Keratinocyte (primary cell): ENCODE measurements at regions not wholly inside any gene's neighbourhood (a gene's known extent, or its start where the extent isn't known, plus 50 kb on each side); places are given as distances from the start of the nearest gene placed in this dataset.
A peak's percentile ranks its signal among the peaks of the same experiment; 100 is the strongest.

Experiments
- DNase-seq: peaks from one replicate; pipeline ENCODE4 v3.0.0-alpha.2; 2011; ENCODE audit warnings: low read depth, missing footprints, low spot score
- FAIRE-seq: peaks from 2 replicates; lab custom pipeline; 2011; peaks lifted over from hg19 to GRCh38; lab: Jason Lieb, UNC
- H2AFZ ChIP-seq: 2 replicates; pipeline ENCODE4 v1.6.0; 2012; ENCODE audit warnings: low read length, control low read depth, inconsistent platforms; ENCODE audit not compliant: control insufficient read depth
- H3K27ac ChIP-seq: 2 replicates; pipeline ENCODE4 v1.5.1; 2011; ENCODE audit warnings: low read length; ENCODE audit not compliant: control insufficient read depth, insufficient read depth
- H3K27me3 ChIP-seq: 3 replicates; pipeline ENCODE4 v1.6.0; 2011; ENCODE audit warnings: low read length; ENCODE audit not compliant: control insufficient read depth, insufficient read depth; ENCODE audit errors: extremely low read depth
- H3K36me3 ChIP-seq, 2 experiments: 2 replicates in 1 of 2; 3 replicates in 1 of 2; pipeline ENCODE4 v1.5.1; 2011; ENCODE audit warnings: low read length in 2 of 2, mild to moderate bottlenecking in 1 of 2; ENCODE audit not compliant: control insufficient read depth in 2 of 2, insufficient read depth in 2 of 2; ENCODE audit errors: extremely low read depth in 1 of 2
- H3K4me1 ChIP-seq: 3 replicates; pipeline ENCODE4 v1.5.1; 2011; ENCODE audit warnings: low read length; ENCODE audit not compliant: control insufficient read depth, insufficient read depth; ENCODE audit errors: extremely low read depth
- H3K4me2 ChIP-seq: 3 replicates; pipeline ENCODE4 v1.6.0; 2011; ENCODE audit warnings: low read depth, low read length; ENCODE audit not compliant: control insufficient read depth, insufficient read depth; ENCODE audit errors: extremely low read depth
- H3K4me3 ChIP-seq, 3 experiments: fragments of 200-600 bp in 1 of 3; sonication (generic) in 1 of 3; 2 replicates in 2 of 3; 3 replicates in 1 of 3; pipeline ENCODE4 v1.5.1; 2011 to 2016; ENCODE audit warnings: low read length in 3 of 3, mild to moderate bottlenecking in 3 of 3, control low read depth in 2 of 3, inconsistent platforms in 1 of 3, low read depth in 1 of 3, mixed read lengths in 1 of 3, mixed run types in 1 of 3, moderate library complexity in 1 of 3; ENCODE audit not compliant: control insufficient read depth in 2 of 3, insufficient read depth in 2 of 3; ENCODE audit errors: extremely low read depth in 1 of 3
- H3K79me2 ChIP-seq: 2 replicates; pipeline ENCODE4 v1.6.0; 2012; ENCODE audit warnings: low read length; ENCODE audit not compliant: control insufficient read depth, insufficient read depth
- H3K9ac ChIP-seq: 3 replicates; pipeline ENCODE4 v1.6.0; 2011; ENCODE audit warnings: low read length; ENCODE audit not compliant: control insufficient read depth, insufficient read depth; ENCODE audit errors: extremely low read depth
- H3K9me1 ChIP-seq: 3 replicates; pipeline ENCODE4 v1.6.0; 2011; ENCODE audit warnings: low read length; ENCODE audit not compliant: control insufficient read depth, insufficient read depth; ENCODE audit errors: extremely low read depth
- H3K9me3 ChIP-seq: 2 replicates; pipeline ENCODE4 v1.5.1; 2012; ENCODE audit warnings: low read depth, low read length; ENCODE audit not compliant: control insufficient read depth
- H4K20me1 ChIP-seq: 3 replicates; pipeline ENCODE4 v1.6.0; 2011; ENCODE audit warnings: low read length; ENCODE audit not compliant: control insufficient read depth, insufficient read depth; ENCODE audit errors: extremely low read depth
- EZH2 ChIP-seq: IDR thresholded peaks from one replicate; pipeline ENCODE4 v1.6.1; 2012; ENCODE audit warnings: inconsistent platforms, mild to moderate bottlenecking, low read length, moderate library complexity
- dilution Hi-C: fragments of 300-500 bp; cut with MboI; formaldehyde crosslinking; loops from one replicate; pipeline ENCODE4 v1.7.0; 2020; ENCODE audit warnings: low sequenced_read_pairs; ENCODE audit not compliant: extremely low pct_ligation_motif_present
- TF ChIP-seq, protein P1 (sequence below), 3 experiments: IDR thresholded peaks in 1 of 3; conservative IDR thresholded peaks in 1 of 3; optimal IDR thresholded peaks in 1 of 3; 2 replicates in 2 of 3; 3 replicates in 1 of 3; pipeline versions ENCODE3 to v1.5.1; 2011; ENCODE audit warnings: low read length in 3 of 3, mild to moderate bottlenecking in 3 of 3, moderate library complexity in 2 of 3, control low read depth in 1 of 3, inconsistent platforms in 1 of 3; ENCODE audit not compliant: insufficient read depth in 2 of 3; ENCODE audit errors: extremely low read depth in 1 of 3

DNA sequence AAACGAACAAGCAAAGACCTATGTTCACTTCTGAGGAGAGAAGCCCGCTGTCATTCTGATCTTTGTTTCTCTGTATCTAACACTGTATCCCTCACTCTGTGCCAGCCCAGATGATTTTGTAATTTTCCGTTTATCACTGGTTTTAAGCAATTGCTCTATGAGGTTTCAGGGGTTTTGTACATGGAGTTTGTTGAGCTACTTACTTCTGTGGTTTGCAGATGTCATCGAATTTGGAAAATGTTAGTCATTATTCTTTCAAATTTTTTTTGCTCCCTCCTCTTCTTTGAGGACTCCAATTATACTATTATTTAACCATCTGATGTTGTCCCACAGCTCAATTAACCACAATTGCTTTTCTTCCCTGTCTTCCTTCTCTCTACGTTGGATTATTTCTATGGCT lies 650.9 kb upstream of the IGFBP3 start:
- DNase-seq (no peak), FAIRE-seq (peak; percentile 20)
- Histone ChIP-seq H3K4me1 (peaks cover 20% of the 10 kb centered on the region), H3K4me3 (no peak overlapping the region), H3K79me2 (no peaks in the 10 kb centered on the region), H3K4me2 (no peak overlapping the region), H3K36me3 (no peaks in the 10 kb centered on the region), H3K9me3 (no peaks in the 10 kb centered on the region), H3K9me1 (no peaks in the 10 kb centered on the region), H4K20me1 (no peaks in the 10 kb centered on the region), H2AFZ (no peak overlapping the region), H3K9ac (no peak overlapping the region), H3K27ac (no peak overlapping the region), H3K27me3 (no peaks in the 10 kb centered on the region)
- TF ChIP-seq, protein P1, sequence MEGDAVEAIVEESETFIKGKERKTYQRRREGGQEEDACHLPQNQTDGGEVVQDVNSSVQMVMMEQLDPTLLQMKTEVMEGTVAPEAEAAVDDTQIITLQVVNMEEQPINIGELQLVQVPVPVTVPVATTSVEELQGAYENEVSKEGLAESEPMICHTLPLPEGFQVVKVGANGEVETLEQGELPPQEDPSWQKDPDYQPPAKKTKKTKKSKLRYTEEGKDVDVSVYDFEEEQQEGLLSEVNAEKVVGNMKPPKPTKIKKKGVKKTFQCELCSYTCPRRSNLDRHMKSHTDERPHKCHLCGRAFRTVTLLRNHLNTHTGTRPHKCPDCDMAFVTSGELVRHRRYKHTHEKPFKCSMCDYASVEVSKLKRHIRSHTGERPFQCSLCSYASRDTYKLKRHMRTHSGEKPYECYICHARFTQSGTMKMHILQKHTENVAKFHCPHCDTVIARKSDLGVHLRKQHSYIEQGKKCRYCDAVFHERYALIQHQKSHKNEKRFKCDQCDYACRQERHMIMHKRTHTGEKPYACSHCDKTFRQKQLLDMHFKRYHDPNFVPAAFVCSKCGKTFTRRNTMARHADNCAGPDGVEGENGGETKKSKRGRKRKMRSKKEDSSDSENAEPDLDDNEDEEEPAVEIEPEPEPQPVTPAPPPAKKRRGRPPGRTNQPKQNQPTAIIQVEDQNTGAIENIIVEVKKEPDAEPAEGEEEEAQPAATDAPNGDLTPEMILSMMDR (optimal IDR thresholded peaks at IDR 0.05 in 1 of 3, IDR thresholded peaks at IDR 0.05 in 1 of 3, conservative IDR thresholded peaks at IDR 0.05 in 1 of 3; ENCODE audit: extremely low read depth in 1 of 3, insufficient read depth in 2 of 3, low read length in 3 of 3): no peak
- no peak for TF ChIP-seq EZH2
- dilution Hi-C loops: no loop called here

DNA sequence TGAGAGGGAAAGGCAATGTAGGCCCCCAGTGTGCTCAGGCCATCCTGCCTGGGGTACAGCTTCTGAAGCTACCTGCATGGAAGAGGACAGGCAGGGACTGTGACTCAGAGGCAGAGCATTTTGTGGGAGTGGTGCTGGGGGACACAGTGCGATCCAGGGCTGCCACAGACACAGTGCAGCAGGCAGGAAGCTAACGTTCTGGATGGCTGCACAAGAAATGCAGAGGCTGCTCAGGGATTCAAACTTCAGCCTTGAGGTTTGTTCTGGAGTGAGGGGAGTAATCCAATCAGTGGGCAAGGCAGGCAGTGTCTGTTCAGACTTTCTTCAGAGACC lies 648.0 kb upstream of the IGFBP3 start:
- Histone ChIP-seq H3K27me3 (no peaks in the 10 kb centered on the region), H3K79me2 (no peaks in the 10 kb centered on the region), H3K27ac (peak overlapping the region; percentile 72), H3K36me3 (no peaks in the 10 kb centered on the region), H3K4me2 (peak overlapping the region; percentile 64), H3K9me1 (no peaks in the 10 kb centered on the region), H3K9ac (peak overlapping the region; percentile 34), H3K9me3 (no peaks in the 10 kb centered on the region), H3K4me3 (no peak overlapping the region), H3K4me1 (peaks cover 37% of the 10 kb centered on the region), H2AFZ (peak overlapping the region; percentile 93), H4K20me1 (no peaks in the 10 kb centered on the region)
- dilution Hi-C loops: no loop called here
- DNase-seq: no peak
- no peak for TF ChIP-seq EZH2
- TF ChIP-seq, protein P1 (optimal IDR thresholded peaks at IDR 0.05 in 1 of 3, IDR thresholded peaks at IDR 0.05 in 1 of 3, conservative IDR thresholded peaks at IDR 0.05 in 1 of 3; ENCODE audit: extremely low read depth in 1 of 3, insufficient read depth in 2 of 3, low read length in 3 of 3): no peak
- FAIRE-seq: no peak
